SH-SY5Y (cell line): ENCODE measurements at regions not wholly inside any gene's neighbourhood (a gene's known extent, or its start where the extent isn't known, plus 50 kb on each side); places are given as distances from the start of the nearest gene placed in this dataset.

Source experiments
- GATA2 ChIP-seq: IDR thresholded peaks from 2 replicates; pipeline ENCODE4 v1.6.1; 2011; ENCODE audit warnings: mild to moderate bottlenecking, low read depth, low read length
- GATA3 ChIP-seq: IDR thresholded peaks from 2 replicates; pipeline ENCODE4 v1.6.1; 2011; ENCODE audit warnings: low read depth, mild to moderate bottlenecking, low read length, moderate library complexity

GRCh38 chr5:89255845-89256463, 373.0 kb upstream of the MEF2C start:
- TF ChIP-seq GATA3 (no peak), GATA2 (no peak)
